Breast epithelium (tissue), 3 donors: ENCODE measurements at regions not wholly inside any gene's neighbourhood (a gene's known extent, or its start where the extent isn't known, plus 50 kb on each side); places are given as distances from the start of the nearest gene placed in this dataset.
"Not testable (repeated sequence)": the region's sequence is repeated elsewhere in the genome, so short reads cannot be mapped to it uniquely, and the experiment has no call there.

Experiments
- CTCF ChIP-seq, 3 donors: fragments of 450-650 bp; IDR thresholded peaks; one replicate each; pipeline ENCODE4 v1.5.1; 2016 to 2017; ENCODE audit warnings: antibody characterized with exemption in 3 of 3, mild to moderate bottlenecking in 3 of 3, moderate library complexity in 3 of 3
- POLR2A ChIP-seq: fragments of 450-650 bp; IDR thresholded peaks from one replicate; pipeline ENCODE4 v1.6.1; 2016; ENCODE audit warnings: antibody characterized with exemption, mild to moderate bottlenecking, moderate library complexity
- POLR2AphosphoS5 ChIP-seq, 3 donors: sonication (generic); formaldehyde crosslinking; IDR thresholded peaks; one replicate each; pipeline ENCODE4 v1.6.1; 2017; ENCODE audit warnings: antibody characterized with exemption in 3 of 3

DNA sequence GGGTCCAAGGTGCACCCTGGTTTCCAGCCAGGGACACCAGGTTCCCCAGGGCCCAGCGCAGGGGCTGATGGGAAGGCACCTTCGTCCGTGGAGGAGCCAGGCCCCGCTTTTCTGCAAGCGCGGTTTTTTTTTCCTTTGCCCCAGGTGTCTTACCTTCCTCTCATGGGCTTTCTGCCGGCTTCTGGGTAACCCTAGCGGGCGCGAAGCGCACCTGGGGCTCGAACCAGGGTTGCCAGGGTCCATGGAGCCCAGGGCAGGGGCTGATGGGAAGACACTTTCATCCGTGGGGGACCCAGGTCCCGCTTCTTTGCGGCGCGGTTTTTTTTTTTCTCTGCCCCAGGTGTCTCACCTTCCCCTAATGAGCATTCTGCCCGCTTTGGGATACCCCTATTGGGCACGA lies 529.3 kb downstream of the FOXD4L4 start:
- not testable (repeated sequence) for TF ChIP-seq CTCF (IDR thresholded peaks at IDR 0.05); POLR2AphosphoS5 (IDR thresholded peaks at IDR 0.05); POLR2A
